Activated naive CD4-positive, alpha-beta T cell treated with anti-CD3 and anti-CD28 coated beads for 36 hours (primary cell): ENCODE measurements at regions not wholly inside any gene's neighbourhood (a gene's known extent, or its start where the extent isn't known, plus 50 kb on each side); places are given as distances from the start of the nearest gene placed in this dataset.
A peak's percentile ranks its signal among the peaks of the same experiment; 100 is the strongest.
"Not testable (repeated sequence)": the region's sequence is repeated elsewhere in the genome, so short reads cannot be mapped to it uniquely, and the experiment has no call there.

ENCODE experiments used
- CTCF ChIA-PET: fragments of 350-600 bp; sonication (Branson Sonifier 250); formaldehyde crosslinking; loops from one replicate; lab custom pipeline; 2021; ENCODE audit warnings: antibody characterized with exemption; lab: Charles Lee
- DNase-seq: peaks from one replicate; pipeline ENCODE4 v3.0.0-alpha.2; 2020
- H3K27ac Mint-ChIP-seq: one replicate; pipeline ENCODE4 v1.8.0; 2021; ENCODE audit warnings: mild to moderate bottlenecking, mixed read lengths
- H3K27me3 Mint-ChIP-seq: one replicate; pipeline ENCODE4 v1.8.0; 2021; ENCODE audit warnings: low read depth, mixed read lengths
- H3K36me3 Mint-ChIP-seq: one replicate; pipeline ENCODE4 v1.8.0; 2021; ENCODE audit warnings: low read depth, mixed read lengths
- H3K4me1 Mint-ChIP-seq: one replicate; pipeline ENCODE4 v1.8.0; 2021; ENCODE audit warnings: low read depth, mixed read lengths
- H3K4me3 Mint-ChIP-seq: one replicate; pipeline ENCODE4 v1.8.0; 2021; ENCODE audit warnings: mild to moderate bottlenecking, moderate library complexity, mixed read lengths
- H3K9me3 Mint-ChIP-seq: one replicate; pipeline ENCODE4 v1.8.0; 2021; ENCODE audit warnings: mixed read lengths
- intact Hi-C: fragments of 100-400 bp; cut with micrococcal nuclease; formaldehyde crosslinking; loops from one replicate; pipeline ENCODE4 v1.15.1; 2023

DNA sequence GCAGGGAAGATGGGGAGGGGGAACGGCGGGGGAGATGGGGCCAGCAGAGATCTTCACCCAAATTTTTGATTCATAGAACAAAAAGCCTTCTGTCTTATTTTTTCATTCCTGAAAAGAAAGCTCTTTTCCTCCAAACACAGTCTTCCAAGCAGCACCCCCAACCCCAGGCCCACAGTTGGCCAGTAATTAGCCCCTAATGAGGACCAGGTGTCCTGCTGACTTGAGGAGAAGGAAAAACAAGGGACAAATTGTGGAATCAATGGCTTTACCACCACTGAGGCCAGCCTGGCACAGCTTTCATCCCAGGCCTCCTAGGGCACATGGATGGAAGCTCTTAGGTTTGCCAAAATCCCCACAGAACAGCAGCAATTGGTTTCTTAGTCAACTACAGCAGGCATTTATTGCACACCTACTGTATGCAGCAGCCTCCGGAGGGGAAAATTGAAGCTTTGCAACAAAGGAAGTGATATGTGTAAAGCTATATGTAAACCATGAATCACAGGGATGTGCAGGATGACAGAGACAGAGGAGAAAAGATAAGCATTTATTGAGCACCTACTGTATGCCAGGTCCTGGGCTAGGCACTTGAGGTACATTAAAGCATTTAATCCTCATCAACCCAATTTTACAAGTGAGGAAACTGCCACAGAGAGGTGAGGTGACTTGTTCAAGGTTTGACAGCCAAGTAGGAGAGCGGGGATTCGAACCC, 199.5 kb downstream of the TBC1D2B start:
- H3K27me3 Mint-ChIP-seq = no peaks in the 10 kb centered on the region

DNA sequence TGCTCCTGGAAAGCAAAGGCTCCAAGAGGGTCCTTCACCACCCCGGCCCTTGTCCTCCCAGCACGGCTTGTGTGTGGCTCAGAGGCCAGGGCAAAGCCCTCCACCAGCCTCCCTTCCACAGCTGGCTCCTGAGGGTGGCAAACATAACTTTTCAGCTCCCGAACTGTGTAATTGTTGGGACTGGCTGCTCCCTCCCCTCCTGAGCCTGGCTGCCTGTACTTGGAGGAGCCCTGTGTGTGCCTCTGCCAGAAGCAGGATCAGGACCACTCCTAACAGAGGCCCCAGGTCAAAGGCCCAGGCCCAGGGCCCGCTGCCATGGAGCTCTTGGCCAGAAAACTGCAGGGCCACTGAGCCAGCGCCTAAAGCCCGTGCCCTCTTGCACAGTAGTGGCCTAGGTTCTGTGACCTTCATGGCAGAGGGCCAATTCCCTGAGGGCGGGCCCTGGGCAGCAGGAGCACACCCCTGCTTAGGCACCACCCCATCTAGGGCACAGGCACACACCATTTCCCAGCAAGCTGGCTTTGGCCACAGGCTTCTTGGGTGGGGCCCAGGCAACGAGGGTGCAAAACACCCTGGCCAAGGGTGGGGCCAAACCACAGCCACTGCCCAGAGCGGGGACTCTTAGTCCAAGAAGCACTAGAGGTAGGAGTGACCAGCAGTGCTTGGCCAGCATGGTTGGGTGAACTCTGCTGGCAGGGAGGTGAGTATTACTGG, 201.2 kb downstream of the TBC1D2B start:
- intact Hi-C loops, H3K4me1 Mint-ChIP-seq, DNase-seq, H3K27ac Mint-ChIP-seq, H3K4me3 Mint-ChIP-seq, H3K9me3 Mint-ChIP-seq, H3K27me3 Mint-ChIP-seq, H3K36me3 Mint-ChIP-seq: not testable (repeated sequence)
- CTCF ChIA-PET = interaction anchor here (0.9 kb wide), 1 partner anchor 347 kb away, joined by 4 read pairs; no protein-coding TSS in a partner anchor

More for the DNA sequence above, 199.5 kb downstream of the TBC1D2B start:
- CTCF ChIA-PET = no interaction called here
- Mint-ChIP-seq H3K4me3 (no peak overlapping the region), H3K4me1 (no peaks in the 10 kb centered on the region), H3K27ac (no peak overlapping the region), H3K9me3 (no peaks in the 10 kb centered on the region), H3K36me3 (no peaks in the 10 kb centered on the region)
- intact Hi-C loops = no loop called here
- no peak for DNase-seq

DNA sequence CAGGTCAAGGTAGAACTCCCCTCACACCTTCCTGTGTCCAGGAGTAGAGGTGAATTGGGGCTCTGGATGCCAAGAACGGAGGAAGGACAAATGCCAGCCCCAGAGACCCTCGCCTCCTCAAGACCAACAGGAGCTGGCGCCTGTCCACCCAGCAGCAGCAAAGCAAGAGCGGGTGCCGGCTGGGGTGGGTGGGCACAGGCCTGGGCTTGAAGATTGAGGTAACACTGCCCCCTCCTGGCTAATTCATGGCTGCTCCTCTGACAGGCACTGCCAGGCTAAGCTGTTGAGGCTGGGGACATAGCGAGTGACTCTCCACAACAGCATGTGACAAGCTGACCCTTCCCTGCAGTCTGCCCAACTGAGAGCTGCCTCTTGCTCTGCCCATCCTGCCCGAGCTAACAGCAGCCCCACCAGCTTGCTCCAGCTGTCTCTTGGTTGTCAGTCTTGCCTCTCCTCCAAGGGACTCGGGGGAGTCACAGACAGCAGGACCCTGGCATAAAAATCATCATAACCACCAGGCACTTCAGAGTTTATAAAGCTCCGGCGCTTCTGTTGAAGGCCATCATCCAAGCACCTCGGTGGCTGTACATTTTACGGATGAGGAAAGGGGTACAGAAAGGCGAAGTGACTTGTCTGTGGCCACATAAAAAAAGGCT, 202.3 kb downstream of the TBC1D2B start:
- intact Hi-C loops = loop anchor here (1.0 kb wide), 1 partner anchor 242 kb away; no protein-coding TSS in a partner anchor
- DNase-seq = peak; percentile 59
- H3K27ac Mint-ChIP-seq, H3K4me3 Mint-ChIP-seq, H3K4me1 Mint-ChIP-seq, H3K36me3 Mint-ChIP-seq, H3K27me3 Mint-ChIP-seq, H3K9me3 Mint-ChIP-seq: not testable (repeated sequence)
- CTCF ChIA-PET = interaction anchor here (0.5 to 0.9 kb wide), 3 partner anchors 346 to 1818 kb away, joined by 3 to 5 read pairs (median 4); no protein-coding TSS in a partner anchor

DNA sequence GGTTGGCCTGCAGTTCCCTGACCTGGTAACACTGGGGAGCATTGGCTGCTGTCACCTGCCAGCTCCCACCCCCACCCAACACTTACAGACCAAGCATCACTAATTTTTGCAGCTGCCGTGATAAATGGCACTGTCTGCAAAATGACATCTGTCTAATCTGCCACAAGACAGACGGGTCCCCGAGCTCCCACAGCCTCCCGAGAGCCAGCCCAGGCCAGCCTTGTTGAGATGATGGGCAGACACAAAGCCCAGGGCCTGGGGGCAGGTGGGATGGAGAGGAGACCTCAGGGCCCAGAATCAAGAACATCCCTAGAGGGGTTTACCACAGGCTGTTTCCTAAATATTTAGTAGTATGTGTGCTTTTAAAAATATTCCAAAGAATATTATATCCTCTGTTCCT, 203.4 kb downstream of the TBC1D2B start:
- no peaks in the 10 kb centered on the region for H3K36me3 Mint-ChIP-seq
- intact Hi-C loops = no loop called here
- no peaks in the 10 kb centered on the region for H3K9me3 Mint-ChIP-seq
- H3K4me1 Mint-ChIP-seq = peaks cover 2% of the 10 kb centered on the region
- no peak overlapping the region for H3K27ac Mint-ChIP-seq
- DNase-seq = no peak
- no peak overlapping the region for H3K4me3 Mint-ChIP-seq
- CTCF ChIA-PET = interaction anchor here (0.6 to 0.9 kb wide), 2 partner anchors 240 to 606 kb away, joined by 3 read pairs; no protein-coding TSS in a partner anchor
- H3K27me3 Mint-ChIP-seq = peaks cover 2% of the 10 kb centered on the region

DNA sequence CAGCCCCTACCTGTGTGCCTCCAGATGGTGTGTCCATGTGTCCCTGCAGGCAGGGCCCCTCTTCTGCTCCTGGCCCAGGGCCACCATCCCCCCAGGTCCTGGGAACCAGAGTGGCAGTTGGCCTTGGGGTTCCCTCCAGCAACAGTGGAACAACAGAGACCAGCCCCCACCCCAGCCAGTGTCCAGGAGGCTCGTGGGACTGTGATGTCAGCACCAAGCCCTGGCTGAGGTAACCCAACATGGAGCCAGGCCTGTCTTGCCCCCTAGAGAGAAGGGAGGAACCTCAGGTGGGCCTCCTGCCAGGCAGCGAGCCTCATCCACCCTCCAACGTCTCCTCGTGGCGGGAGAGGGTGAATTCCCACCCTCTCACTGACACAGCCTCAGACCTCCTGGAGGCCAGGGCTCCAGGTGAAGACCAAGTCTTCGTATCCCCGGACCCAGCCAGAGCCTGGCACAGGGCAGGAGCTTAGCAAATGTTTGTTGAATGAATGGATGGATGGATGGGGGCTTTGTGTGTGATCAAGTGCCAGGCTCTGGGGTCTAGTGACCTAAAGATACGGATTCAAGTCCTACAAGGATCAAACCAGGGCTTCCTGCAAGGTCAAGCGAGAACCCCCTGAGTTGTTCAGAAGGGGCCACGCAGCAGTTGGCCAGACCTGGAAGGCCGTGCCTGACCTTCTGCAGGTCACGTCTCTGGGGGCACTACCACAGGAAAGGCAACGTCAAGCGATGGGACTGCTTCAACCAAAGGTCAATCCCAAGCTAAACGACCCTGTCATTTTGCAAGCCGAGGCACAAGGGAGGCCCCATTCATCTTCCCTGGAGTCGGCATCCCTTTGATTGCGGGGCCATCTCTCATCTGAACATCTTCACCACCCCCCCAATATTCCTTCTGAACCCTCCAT, 204.7 kb downstream of the TBC1D2B start:
- H3K9me3 Mint-ChIP-seq, H3K27ac Mint-ChIP-seq, CTCF ChIA-PET, H3K36me3 Mint-ChIP-seq, H3K27me3 Mint-ChIP-seq, DNase-seq, H3K4me1 Mint-ChIP-seq, intact Hi-C loops, H3K4me3 Mint-ChIP-seq: not testable (repeated sequence)

DNA sequence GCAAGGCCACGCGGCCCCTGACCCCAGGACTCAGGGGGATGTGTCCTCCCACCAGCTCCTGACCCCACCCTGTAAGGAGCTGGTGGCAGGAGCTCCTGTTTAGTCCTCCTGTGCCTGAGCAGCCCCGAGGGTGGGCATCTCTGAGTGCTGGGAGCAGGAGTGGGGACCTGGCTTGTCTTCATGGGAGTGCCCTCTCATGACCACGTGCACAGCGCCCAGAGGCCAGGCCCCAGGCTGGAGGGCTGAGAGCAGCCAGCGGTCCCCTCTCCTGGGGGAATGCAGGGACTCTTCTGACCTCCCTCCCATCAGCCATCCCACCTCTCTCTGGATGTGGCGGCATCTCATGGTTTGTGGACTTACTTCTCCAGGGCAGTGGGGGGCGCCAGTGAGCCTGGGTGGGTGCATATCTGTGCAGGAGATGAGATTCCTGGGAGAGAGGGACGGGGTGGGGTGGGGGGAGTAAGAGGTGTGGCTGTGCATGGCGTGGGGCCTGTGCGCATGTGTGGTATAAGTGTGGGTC, 205.6 kb downstream of the TBC1D2B start:
- intact Hi-C loops = no loop called here
- DNase-seq = no peak
- Mint-ChIP-seq H3K4me3 (no peak overlapping the region), H3K27me3 (peaks cover 2% of the 10 kb centered on the region), H3K4me1 (peaks cover 2% of the 10 kb centered on the region), H3K36me3 (no peaks in the 10 kb centered on the region), H3K9me3 (no peaks in the 10 kb centered on the region), H3K27ac (no peak overlapping the region)
- CTCF ChIA-PET = interaction anchor here (0.7 kb wide), 1 partner anchor 10 kb away, joined by 4 read pairs; no protein-coding TSS in a partner anchor

DNA sequence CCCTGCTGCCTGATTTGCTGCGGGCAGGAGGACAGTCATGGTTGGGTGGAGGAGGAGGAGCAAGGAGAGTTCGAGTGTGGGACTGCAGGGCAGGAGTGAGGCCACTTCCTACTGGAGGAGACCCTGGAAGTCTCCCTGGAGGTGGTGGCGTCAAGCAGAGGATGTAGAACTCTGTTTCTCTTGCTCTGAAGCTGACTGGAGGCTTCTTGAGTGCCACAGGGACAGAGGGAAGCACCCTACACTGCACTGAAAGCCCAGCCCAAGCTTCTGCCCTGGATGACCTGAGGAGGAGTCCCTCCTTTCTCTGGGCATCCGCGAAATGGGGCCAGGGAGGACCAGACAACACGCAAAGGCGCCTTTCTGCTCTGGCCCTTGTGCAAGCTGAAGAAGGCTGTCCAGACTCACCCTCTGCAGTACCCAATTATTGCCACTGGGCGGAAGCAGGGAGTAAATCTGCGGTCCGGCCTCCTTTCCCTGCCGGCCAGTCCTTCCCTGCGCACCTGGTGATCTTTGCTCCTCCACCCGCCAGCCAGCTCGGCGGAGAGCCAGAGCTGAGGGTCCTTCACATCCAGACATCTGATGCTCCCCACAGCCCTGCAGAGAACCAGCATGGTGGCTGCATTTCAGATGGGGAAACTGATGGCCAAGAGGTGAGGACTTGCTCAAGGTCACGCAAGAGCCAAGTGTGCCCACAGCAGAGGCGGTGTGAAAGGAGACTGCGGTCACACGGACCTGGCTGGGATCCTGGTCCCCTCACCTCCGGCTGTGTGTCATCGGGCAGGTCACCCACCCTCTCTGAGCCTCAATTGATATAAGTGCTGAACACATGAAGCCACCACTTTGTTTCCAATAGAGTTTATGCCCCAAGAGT, 207.1 kb downstream of the TBC1D2B start:
- no peaks in the 10 kb centered on the region for H3K9me3 Mint-ChIP-seq
- no peak overlapping the region for H3K4me3 Mint-ChIP-seq
- intact Hi-C loops = no loop called here
- no peak overlapping the region for H3K27ac Mint-ChIP-seq
- H3K36me3 Mint-ChIP-seq = no peaks in the 10 kb centered on the region
- CTCF ChIA-PET = no interaction called here
- peaks cover 2% of the 10 kb centered on the region for H3K27me3 Mint-ChIP-seq
- peak; percentile 64 for DNase-seq
- H3K4me1 Mint-ChIP-seq = peaks cover 2% of the 10 kb centered on the region

DNA sequence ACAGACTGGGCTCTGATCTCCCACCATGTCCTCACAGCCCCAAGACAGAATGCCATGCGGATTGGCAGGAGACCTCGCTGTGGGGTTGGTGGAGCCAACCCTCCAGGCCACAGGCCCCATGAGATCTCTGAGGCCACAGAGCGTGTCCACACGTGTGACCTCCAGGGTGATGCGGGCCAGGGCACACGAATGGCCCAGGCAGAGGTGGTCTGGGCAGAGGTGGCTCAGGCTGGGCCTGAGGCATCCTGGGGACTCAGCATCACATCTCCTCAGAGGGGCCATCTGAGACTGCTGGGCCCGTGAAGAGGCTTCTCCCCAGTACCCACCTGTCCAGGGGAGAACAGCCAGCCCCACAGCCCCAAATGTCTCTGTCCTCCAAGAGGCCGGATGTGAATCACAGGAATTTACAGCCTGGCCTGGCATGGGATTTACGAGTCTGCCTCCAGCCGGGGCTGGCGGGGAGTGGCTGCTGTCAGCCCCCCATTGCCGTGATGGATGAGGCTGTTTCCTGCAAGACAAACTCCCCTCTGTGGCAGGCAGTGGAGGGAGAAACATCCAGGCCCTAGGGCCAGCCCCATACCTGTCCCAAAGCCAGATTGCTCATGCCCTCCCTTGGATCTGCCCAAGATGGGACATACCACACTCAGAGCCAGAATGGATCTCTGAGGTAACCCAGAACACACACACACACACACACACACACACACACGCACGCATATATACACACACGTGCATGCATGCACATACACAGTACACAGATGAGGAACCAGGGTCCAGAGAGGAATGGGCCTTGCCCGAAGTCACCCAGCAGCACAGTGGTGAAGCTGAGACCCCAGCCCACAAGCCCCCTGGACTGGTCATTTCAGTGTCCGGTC, 208.3 kb downstream of the TBC1D2B start:
- H3K27ac Mint-ChIP-seq = no peak overlapping the region
- intact Hi-C loops = no loop called here
- H3K9me3 Mint-ChIP-seq = no peaks in the 10 kb centered on the region
- H3K36me3 Mint-ChIP-seq = no peaks in the 10 kb centered on the region
- CTCF ChIA-PET = no interaction called here
- peaks cover 2% of the 10 kb centered on the region for H3K4me1 Mint-ChIP-seq
- H3K4me3 Mint-ChIP-seq = no peak overlapping the region
- DNase-seq = no peak
- peaks cover 2% of the 10 kb centered on the region for H3K27me3 Mint-ChIP-seq

DNA sequence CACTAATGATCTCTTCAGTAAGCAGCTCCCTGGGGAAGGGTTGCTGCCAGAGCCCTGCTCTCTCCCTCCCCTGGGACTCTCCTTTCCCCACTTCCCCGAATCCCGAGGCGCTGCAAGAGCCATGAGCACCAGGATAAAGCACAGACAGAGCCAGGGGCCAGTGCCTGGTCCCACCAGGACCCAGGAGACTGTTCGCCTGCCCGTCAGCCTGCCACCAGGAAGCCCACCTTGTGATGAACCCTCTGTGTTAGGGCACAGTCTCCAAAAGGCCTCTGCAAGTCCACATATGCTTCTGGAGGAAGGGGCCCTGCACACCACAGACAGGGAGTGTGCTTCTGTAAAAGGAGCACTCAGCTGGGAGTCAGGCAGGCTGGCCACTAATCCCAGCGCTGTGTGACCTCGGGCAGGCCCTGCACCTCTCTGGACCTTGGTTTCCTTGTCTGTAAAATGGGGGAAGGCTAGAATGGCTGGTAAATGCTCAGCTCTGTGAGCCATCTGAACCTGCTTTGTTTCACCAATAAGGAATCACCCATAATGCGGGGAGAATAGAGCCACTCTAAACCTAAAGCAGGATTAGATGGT, 209.4 kb downstream of the TBC1D2B start:
- H3K4me1 Mint-ChIP-seq, DNase-seq, H3K27ac Mint-ChIP-seq, H3K36me3 Mint-ChIP-seq, H3K4me3 Mint-ChIP-seq, CTCF ChIA-PET, H3K27me3 Mint-ChIP-seq, intact Hi-C loops, H3K9me3 Mint-ChIP-seq: not testable (repeated sequence)

DNA sequence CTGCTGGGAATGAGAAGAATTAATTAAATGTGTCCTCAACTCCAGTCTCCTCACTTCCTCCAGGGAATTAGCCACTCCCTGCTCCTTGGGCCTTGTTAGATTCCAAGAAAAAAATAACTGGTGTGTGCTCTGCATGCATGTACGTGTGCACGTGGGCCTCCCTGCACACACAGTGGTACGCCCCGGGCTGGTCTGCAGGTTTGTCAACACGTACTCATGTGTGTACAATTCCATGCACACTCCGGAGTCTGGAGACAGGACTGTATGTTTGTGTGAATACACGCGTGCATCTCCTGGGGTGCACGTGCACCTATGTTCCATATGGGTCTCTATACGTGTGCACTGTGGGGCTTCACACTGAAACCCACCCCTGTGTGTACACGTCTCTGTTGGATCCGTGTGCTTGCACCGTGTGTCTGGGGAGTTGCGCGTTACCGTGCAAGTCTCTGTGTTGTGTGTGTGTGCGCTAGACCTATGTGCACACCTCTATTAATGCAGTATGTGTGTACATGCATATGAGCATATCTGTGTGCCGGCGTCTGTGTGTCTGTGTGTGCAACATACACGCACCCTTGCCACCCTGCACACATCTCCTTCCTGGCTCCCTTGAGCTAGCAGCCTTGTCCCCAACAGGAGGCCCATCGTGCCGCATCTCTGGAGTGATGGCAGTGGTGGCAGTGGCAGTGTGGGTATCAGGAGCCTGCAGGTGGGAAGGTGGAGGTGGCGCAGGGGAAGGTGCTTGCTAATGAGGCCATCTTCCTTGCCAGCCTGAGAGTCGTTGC, 210.1 kb downstream of the TBC1D2B start:
- Mint-ChIP-seq H3K27ac (no peak overlapping the region), H3K27me3 (peaks cover 2% of the 10 kb centered on the region), H3K36me3 (no peaks in the 10 kb centered on the region), H3K4me1 (peaks cover 2% of the 10 kb centered on the region), H3K9me3 (no peaks in the 10 kb centered on the region), H3K4me3 (no peak overlapping the region)
- no peak for DNase-seq
- intact Hi-C loops = no loop called here
- CTCF ChIA-PET = no interaction called here
